B cell (primary cell): ENCODE measurements at regions not wholly inside any gene's neighbourhood (a gene's known extent, or its start where the extent isn't known, plus 50 kb on each side); places are given as distances from the start of the nearest gene placed in this dataset.

Experiments
- ATAC-seq: fragments of 200-7000 bp; cut with Tn5 transposase; one replicate; pipeline ENCODE4 v1.10.0; 2021; ENCODE audit warnings: low read depth, mild to moderate bottlenecking, moderate number of reproducible peaks, moderate library complexity
- CTCF ChIA-PET: fragments of 350-600 bp; sonication (Branson Sonifier 250); formaldehyde crosslinking; loops from one replicate; lab custom pipeline; 2021; ENCODE audit warnings: antibody characterized with exemption, inconsistent platforms; lab: Charles Lee
- POLR2A ChIA-PET: fragments of 350-600 bp; sonication (Branson Sonifier 250); formaldehyde crosslinking; loops from one replicate; lab custom pipeline; 2021; ENCODE audit warnings: antibody characterized with exemption; lab: Charles Lee
- DNase-seq: peaks from one replicate; pipeline ENCODE4 v3.0.0; 2013
- H2AFZ ChIP-seq: 2 replicates; pipeline ENCODE4 v1.6.1; 2012; ENCODE audit warnings: mild to moderate bottlenecking, low read depth, low read length; ENCODE audit not compliant: insufficient read depth, poor library complexity, severe bottlenecking
- H3K27ac ChIP-seq, 2 donors: 1 replicate in 1 of 2; 2 replicates in 1 of 2; pipeline ENCODE4 v1.5.1; 2012 to 2013; ENCODE audit warnings: low read length in 2 of 2, mild to moderate bottlenecking in 2 of 2, moderate library complexity in 1 of 2
- H3K27me3 ChIP-seq, 4 experiments: fragments of 200-600 bp in 1 of 4; sonication (generic) in 1 of 4; replicated peaks in 1 of 4; 1 replicate in 2 of 4; 2 replicates in 2 of 4; pipeline versions ENCODE4 v1.6.1 to v1.7.0; 2013 to 2016; ENCODE audit warnings: low read length in 3 of 4, mild to moderate bottlenecking in 2 of 4, mixed read lengths in 1 of 4, moderate library complexity in 1 of 4; ENCODE audit not compliant: insufficient read depth in 4 of 4, control insufficient read depth in 3 of 4; ENCODE audit errors: control extremely low read depth in 1 of 4
- H3K36me3 ChIP-seq, 2 experiments: replicated peaks in 1 of 2; 1 replicate in 1 of 2; 2 replicates in 1 of 2; pipeline versions ENCODE4 v1.6.1 to v1.7.1; 2013; ENCODE audit warnings: low read length in 1 of 2; ENCODE audit not compliant: insufficient read depth in 2 of 2, control insufficient read depth in 1 of 2; ENCODE audit errors: control extremely low read depth in 1 of 2, extremely low read depth in 1 of 2
- H3K4me1 ChIP-seq, 2 donors: fragments of 200-600 bp in 1 of 2; sonication (generic) in 1 of 2; 1 replicate in 1 of 2; 2 replicates in 1 of 2; pipeline versions ENCODE4 v1.5.1 to v1.6.1; 2013 to 2017; ENCODE audit warnings: low read length in 2 of 2; ENCODE audit not compliant: control insufficient read depth in 2 of 2, insufficient read depth in 2 of 2
- H3K4me2 ChIP-seq: replicated peaks from 2 replicates; pipeline ENCODE3; 2012; ENCODE audit warnings: mild to moderate bottlenecking, low read depth, low read length; ENCODE audit not compliant: poor library complexity, severe bottlenecking
- H3K4me3 ChIP-seq, 5 experiments: fragments of 200-600 bp in 1 of 5; sonication (generic) in 1 of 5; 1 replicate in 3 of 5; 2 replicates in 2 of 5; pipeline versions ENCODE4 v1.5.1 to v1.7.0; 2011 to 2016; ENCODE audit warnings: low read length in 4 of 5, mild to moderate bottlenecking in 4 of 5, low read depth in 2 of 5, control low read depth in 1 of 5, moderate library complexity in 1 of 5; ENCODE audit not compliant: insufficient read depth in 1 of 5; ENCODE audit errors: control extremely low read depth in 1 of 5, extremely low read depth in 1 of 5
- H3K79me2 ChIP-seq: fragments of 200-600 bp; sonication (generic); one replicate; pipeline ENCODE4 v1.6.0; 2016; ENCODE audit warnings: low read length; ENCODE audit not compliant: control insufficient read depth, insufficient read depth
- H3K9ac ChIP-seq: fragments of 200-600 bp; sonication (generic); 2 replicates; pipeline ENCODE4 v1.6.1; 2017; ENCODE audit warnings: mild to moderate bottlenecking, low read length, moderate library complexity
- H3K9me3 ChIP-seq, 3 donors: one replicate each; pipeline versions ENCODE4 v1.6.1 to v1.7.1; 2013; ENCODE audit warnings: low read length in 2 of 3; ENCODE audit not compliant: control insufficient read depth in 2 of 3, insufficient read depth in 1 of 3; ENCODE audit errors: control extremely low read depth in 1 of 3
- H4K20me1 ChIP-seq: 2 replicates; pipeline ENCODE4 v1.6.0; 2012; ENCODE audit warnings: mild to moderate bottlenecking, low read length; ENCODE audit not compliant: insufficient read depth, control insufficient read depth, poor library complexity, severe bottlenecking
- H3K27ac Mint-ChIP-seq: one replicate; pipeline ENCODE4 v1.8.0; 2021; ENCODE audit warnings: mixed read lengths
- H3K27me3 Mint-ChIP-seq: one replicate; pipeline ENCODE4 v1.8.0; 2021; ENCODE audit warnings: mixed read lengths
- H3K4me1 Mint-ChIP-seq: one replicate; pipeline ENCODE4 v1.8.0; 2021; ENCODE audit warnings: mixed read lengths
- H3K4me3 Mint-ChIP-seq: one replicate; pipeline ENCODE4 v1.8.0; 2021; ENCODE audit warnings: mixed read lengths
- H3K9me3 Mint-ChIP-seq: one replicate; pipeline ENCODE4 v1.8.0; 2022; ENCODE audit warnings: mixed read lengths; ENCODE audit not compliant: insufficient read depth
- CTCF ChIP-seq: fragments of 200-600 bp; IDR thresholded peaks from one replicate; pipeline ENCODE4 v1.8.0; 2022; ENCODE audit warnings: antibody characterized with exemption, mild to moderate bottlenecking
- EZH2 ChIP-seq: IDR thresholded peaks from 2 replicates; pipeline ENCODE4 v1.6.1; 2012; ENCODE audit warnings: borderline replicate concordance, low read depth, mild to moderate bottlenecking, moderate library complexity, low read length; ENCODE audit not compliant: insufficient read depth, poor library complexity, severe bottlenecking
- WGBS: methylation state at CpG from one replicate; pipeline ENCODE4 v1.1.5; 2013; ENCODE audit warnings: missing lambda C conversion rate; ENCODE audit not compliant: insufficient coverage; 5-methylcytosine and 5-hydroxymethylcytosine counted together
- intact Hi-C: fragments of 100-400 bp; cut with micrococcal nuclease; formaldehyde crosslinking; loops from one replicate; pipeline ENCODE4 v1.10.0; 2022

GRCh38 chr1:199297174-199297573 is 658.3 kb downstream of the PTPRC start:
- peaks cover 3% of the 10 kb centered on the region for H3K27me3 Mint-ChIP-seq
- H3K4me3 ChIP-seq = no peak overlapping the region
- no peak for DNase-seq
- POLR2A ChIA-PET = no interaction called here
- no peaks in the 10 kb centered on the region for H3K27me3 ChIP-seq
- no peaks in the 10 kb centered on the region for H4K20me1 ChIP-seq
- intact Hi-C loops = no loop called here
- no peaks in the 10 kb centered on the region for H3K9me3 Mint-ChIP-seq
- H3K9ac ChIP-seq = no peak overlapping the region
- H3K4me1 ChIP-seq = no peaks in the 10 kb centered on the region
- H3K4me1 Mint-ChIP-seq = no peaks in the 10 kb centered on the region
- no peak for TF ChIP-seq EZH2
- ATAC-seq = no peak
- H2AFZ ChIP-seq = no peak overlapping the region
- CTCF ChIA-PET = no interaction called here
- no peak overlapping the region for H3K4me3 Mint-ChIP-seq
- H3K27ac Mint-ChIP-seq = no peak overlapping the region
- H3K79me2 ChIP-seq = no peaks in the 10 kb centered on the region
- H3K36me3 ChIP-seq = no peaks in the 10 kb centered on the region
- H3K4me2 ChIP-seq = no peak overlapping the region
- H3K9me3 ChIP-seq = no peaks in the 10 kb centered on the region
- H3K27ac ChIP-seq = no peak overlapping the region

- no peak for TF ChIP-seq EZH2
- no peak for TF ChIP-seq CTCF
- ChIA-PET POLR2A (no interaction called here), CTCF (no interaction called here)
- no peaks in the 10 kb centered on the region for H3K9me3 ChIP-seq
- 89% methylated on average over 2 of the region's 3 CpGs for WGBS
- no peaks in the 10 kb centered on the region for H3K36me3 ChIP-seq
- no peaks in the 10 kb centered on the region for H3K79me2 ChIP-seq
- H2AFZ ChIP-seq = no peak overlapping the region
- H3K27ac ChIP-seq = no peak overlapping the region
- no peak overlapping the region for H3K27ac Mint-ChIP-seq
- peaks cover 3% of the 10 kb centered on the region for H3K27me3 Mint-ChIP-seq
- H3K4me2 ChIP-seq = no peak overlapping the region
- no peak overlapping the region for H3K9ac ChIP-seq
- no peaks in the 10 kb centered on the region for H3K4me1 Mint-ChIP-seq
- intact Hi-C loops = no loop called here
- no peaks in the 10 kb centered on the region for H4K20me1 ChIP-seq
- no peak overlapping the region for H3K4me3 ChIP-seq
- no peaks in the 10 kb centered on the region for H3K27me3 ChIP-seq
- H3K4me3 Mint-ChIP-seq = no peak overlapping the region
- no peaks in the 10 kb centered on the region for H3K4me1 ChIP-seq
- ATAC-seq = no peak
- H3K9me3 Mint-ChIP-seq = no peaks in the 10 kb centered on the region
- no peak for DNase-seq
Observed at GRCh38 chr1:199297887-199298286, 659.0 kb downstream of the PTPRC start.
